Fibroblast of pulmonary artery (primary cell): ENCODE measurements at regions not wholly inside any gene's neighbourhood (a gene's known extent, or its start where the extent isn't known, plus 50 kb on each side); places are given as distances from the start of the nearest gene placed in this dataset.
A peak's percentile ranks its signal among the peaks of the same experiment; 100 is the strongest.

ENCODE experiments used
- DNase-seq: peaks from one replicate; pipeline ENCODE4 v3.0.0-alpha.2; 2010; ENCODE audit warnings: low read depth
- H3K4me3 ChIP-seq: replicated peaks from 2 replicates; pipeline ENCODE4 v1.5.1; 2011; ENCODE audit warnings: low read depth, mild to moderate bottlenecking, control low read depth, low read length, moderate library complexity
- CTCF ChIP-seq: IDR thresholded peaks from 2 replicates; pipeline ENCODE4 v1.5.1; 2011; ENCODE audit warnings: mild to moderate bottlenecking, control low read depth, low read length, inconsistent platforms; ENCODE audit errors: missing control alignments

GRCh38 chr16:17590711-17591654, 120.2 kb upstream of the XYLT1 start:
- no peak for TF ChIP-seq CTCF
- DNase-seq = no peak
- H3K4me3 ChIP-seq = no peak overlapping the region

GRCh38 chr16:17589898-17590297, 119.1 kb upstream of the XYLT1 start:
- no peak for DNase-seq
- no peak for TF ChIP-seq CTCF
- no peak overlapping the region for H3K4me3 ChIP-seq

- DNase-seq = no peak
- H3K4me3 ChIP-seq = no peak overlapping the region
- no peak for TF ChIP-seq CTCF
These were observed 114.8 kb upstream of the XYLT1 start for GRCh38 chr16:17585449-17586074.

- TF ChIP-seq CTCF = peak; percentile 75
- DNase-seq = peak; percentile 71
- H3K4me3 ChIP-seq = no peak overlapping the region
These were observed 108.5 kb upstream of the XYLT1 start for GRCh38 chr16:17578981-17579874.

GRCh38 chr16:17574256-17574655, 103.5 kb upstream of the XYLT1 start:
- no peak overlapping the region for H3K4me3 ChIP-seq
- TF ChIP-seq CTCF = no peak
- no peak for DNase-seq

- no peak for TF ChIP-seq CTCF
- DNase-seq = no peak
- no peak overlapping the region for H3K4me3 ChIP-seq
These were observed 101.4 kb upstream of the XYLT1 start for GRCh38 chr16:17572145-17572544.
